ENCODE measurements at regions not wholly inside any gene's neighbourhood (a gene's known extent, or its start where the extent isn't known, plus 50 kb on each side); places are given as distances from the start of the nearest gene placed in this dataset.

DNA sequence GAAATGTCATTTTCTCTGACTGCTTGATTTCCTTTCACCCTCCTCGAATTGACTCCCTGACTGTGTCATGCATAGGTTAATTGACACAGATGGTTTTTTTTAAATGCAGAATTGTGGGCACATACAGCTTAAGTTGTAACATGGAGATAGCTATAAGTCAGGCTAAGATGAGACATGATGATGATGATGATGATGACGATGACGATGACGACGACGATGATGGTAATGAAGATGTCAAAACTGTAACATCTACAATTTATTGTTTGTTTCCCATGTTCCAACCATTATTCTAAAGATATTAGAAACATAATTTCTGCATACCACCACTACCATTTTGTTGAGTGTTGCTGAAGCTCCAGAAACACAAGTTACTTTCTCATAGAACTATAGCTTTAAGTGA, 1232.8 kb downstream of the XPNPEP1 start (continued):
- TF ChIP-seq SP1 (IDR thresholded peaks at IDR 0.05; ENCODE audit: low read depth), result no peak
- TF ChIP-seq EZH2phosphoT487 (IDR thresholded peaks at IDR 0.05; ENCODE audit: borderline replicate concordance), result no peak
- TF ChIP-seq CEBPB (IDR thresholded peaks at IDR 0.05; ENCODE audit: low read depth), result no peak
- TF ChIP-seq, protein P1, sequence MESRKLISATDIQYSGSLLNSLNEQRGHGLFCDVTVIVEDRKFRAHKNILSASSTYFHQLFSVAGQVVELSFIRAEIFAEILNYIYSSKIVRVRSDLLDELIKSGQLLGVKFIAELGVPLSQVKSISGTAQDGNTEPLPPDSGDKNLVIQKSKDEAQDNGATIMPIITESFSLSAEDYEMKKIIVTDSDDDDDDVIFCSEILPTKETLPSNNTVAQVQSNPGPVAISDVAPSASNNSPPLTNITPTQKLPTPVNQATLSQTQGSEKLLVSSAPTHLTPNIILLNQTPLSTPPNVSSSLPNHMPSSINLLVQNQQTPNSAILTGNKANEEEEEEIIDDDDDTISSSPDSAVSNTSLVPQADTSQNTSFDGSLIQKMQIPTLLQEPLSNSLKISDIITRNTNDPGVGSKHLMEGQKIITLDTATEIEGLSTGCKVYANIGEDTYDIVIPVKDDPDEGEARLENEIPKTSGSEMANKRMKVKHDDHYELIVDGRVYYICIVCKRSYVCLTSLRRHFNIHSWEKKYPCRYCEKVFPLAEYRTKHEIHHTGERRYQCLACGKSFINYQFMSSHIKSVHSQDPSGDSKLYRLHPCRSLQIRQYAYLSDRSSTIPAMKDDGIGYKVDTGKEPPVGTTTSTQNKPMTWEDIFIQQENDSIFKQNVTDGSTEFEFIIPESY (IDR thresholded peaks at IDR 0.05; ENCODE audit: extremely low read depth, insufficient replicate concordance, low read length), result no peak

DNA sequence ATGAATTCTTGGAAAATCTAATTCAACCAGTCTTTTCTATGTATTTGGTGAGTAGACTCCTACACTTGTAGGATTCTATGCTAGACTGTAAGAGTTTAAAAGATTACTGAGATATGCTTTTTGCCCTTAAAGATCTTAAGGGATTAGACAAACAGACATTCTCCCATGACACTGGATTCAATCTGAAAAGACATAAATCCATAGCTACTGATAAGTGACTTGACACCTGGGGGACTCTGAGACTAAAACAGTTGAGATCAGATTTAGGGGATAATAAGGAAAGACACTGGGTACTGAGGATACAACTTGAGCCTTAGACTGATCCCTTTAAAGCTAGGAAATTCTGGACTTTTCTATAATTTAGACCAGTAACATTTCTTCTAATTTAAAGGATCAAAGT, 1233.4 kb downstream of the XPNPEP1 start:
- no peaks in the 10 kb centered on the region for H3K9me2 ChIP-seq (ENCODE audit: insufficient read depth)
- no peaks in the 10 kb centered on the region for H3K4me1 ChIP-seq (ENCODE audit: control insufficient read depth in 1 of 2, insufficient read depth in 2 of 2, low read length in 2 of 2)
- no peak overlapping the region for H3K9ac ChIP-seq (ENCODE audit: low read length)
- ChIA-PET RAD21 (ENCODE audit: low non-redundant PET in 1 of 2, low total read pairs in 2 of 2, uncharacterized antibody in 2 of 2, unreplicated experiment in 2 of 2) (no interaction called here), CTCF (no interaction called here), POLR2A (no interaction called here)
- no peak for TF ChIP-seq ZFX (IDR thresholded peaks at IDR 0.05)
- TF ChIP-seq CBX3 (IDR thresholded peaks at IDR 0.05; ENCODE audit: low read depth), result no peak
- TF ChIP-seq, protein P2, sequence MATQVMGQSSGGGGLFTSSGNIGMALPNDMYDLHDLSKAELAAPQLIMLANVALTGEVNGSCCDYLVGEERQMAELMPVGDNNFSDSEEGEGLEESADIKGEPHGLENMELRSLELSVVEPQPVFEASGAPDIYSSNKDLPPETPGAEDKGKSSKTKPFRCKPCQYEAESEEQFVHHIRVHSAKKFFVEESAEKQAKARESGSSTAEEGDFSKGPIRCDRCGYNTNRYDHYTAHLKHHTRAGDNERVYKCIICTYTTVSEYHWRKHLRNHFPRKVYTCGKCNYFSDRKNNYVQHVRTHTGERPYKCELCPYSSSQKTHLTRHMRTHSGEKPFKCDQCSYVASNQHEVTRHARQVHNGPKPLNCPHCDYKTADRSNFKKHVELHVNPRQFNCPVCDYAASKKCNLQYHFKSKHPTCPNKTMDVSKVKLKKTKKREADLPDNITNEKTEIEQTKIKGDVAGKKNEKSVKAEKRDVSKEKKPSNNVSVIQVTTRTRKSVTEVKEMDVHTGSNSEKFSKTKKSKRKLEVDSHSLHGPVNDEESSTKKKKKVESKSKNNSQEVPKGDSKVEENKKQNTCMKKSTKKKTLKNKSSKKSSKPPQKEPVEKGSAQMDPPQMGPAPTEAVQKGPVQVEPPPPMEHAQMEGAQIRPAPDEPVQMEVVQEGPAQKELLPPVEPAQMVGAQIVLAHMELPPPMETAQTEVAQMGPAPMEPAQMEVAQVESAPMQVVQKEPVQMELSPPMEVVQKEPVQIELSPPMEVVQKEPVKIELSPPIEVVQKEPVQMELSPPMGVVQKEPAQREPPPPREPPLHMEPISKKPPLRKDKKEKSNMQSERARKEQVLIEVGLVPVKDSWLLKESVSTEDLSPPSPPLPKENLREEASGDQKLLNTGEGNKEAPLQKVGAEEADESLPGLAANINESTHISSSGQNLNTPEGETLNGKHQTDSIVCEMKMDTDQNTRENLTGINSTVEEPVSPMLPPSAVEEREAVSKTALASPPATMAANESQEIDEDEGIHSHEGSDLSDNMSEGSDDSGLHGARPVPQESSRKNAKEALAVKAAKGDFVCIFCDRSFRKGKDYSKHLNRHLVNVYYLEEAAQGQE (IDR thresholded peaks at IDR 0.05; ENCODE audit: low read depth), result no peak
- no peak for TF ChIP-seq POLR2A (IDR thresholded peaks at IDR 0.05; ENCODE audit: borderline replicate concordance, extremely low read depth, insufficient read depth, insufficient read length)
- TF ChIP-seq SRF (IDR thresholded peaks at IDR 0.05; ENCODE audit: low read depth), result no peak
- TF ChIP-seq, protein P1 (IDR thresholded peaks at IDR 0.05; ENCODE audit: extremely low read depth, insufficient replicate concordance, low read length), result no peak
- TF ChIP-seq, protein P3, sequence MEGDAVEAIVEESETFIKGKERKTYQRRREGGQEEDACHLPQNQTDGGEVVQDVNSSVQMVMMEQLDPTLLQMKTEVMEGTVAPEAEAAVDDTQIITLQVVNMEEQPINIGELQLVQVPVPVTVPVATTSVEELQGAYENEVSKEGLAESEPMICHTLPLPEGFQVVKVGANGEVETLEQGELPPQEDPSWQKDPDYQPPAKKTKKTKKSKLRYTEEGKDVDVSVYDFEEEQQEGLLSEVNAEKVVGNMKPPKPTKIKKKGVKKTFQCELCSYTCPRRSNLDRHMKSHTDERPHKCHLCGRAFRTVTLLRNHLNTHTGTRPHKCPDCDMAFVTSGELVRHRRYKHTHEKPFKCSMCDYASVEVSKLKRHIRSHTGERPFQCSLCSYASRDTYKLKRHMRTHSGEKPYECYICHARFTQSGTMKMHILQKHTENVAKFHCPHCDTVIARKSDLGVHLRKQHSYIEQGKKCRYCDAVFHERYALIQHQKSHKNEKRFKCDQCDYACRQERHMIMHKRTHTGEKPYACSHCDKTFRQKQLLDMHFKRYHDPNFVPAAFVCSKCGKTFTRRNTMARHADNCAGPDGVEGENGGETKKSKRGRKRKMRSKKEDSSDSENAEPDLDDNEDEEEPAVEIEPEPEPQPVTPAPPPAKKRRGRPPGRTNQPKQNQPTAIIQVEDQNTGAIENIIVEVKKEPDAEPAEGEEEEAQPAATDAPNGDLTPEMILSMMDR (IDR thresholded peaks at IDR 0.05 in 2 of 3, conservative IDR thresholded peaks at IDR 0.05 in 1 of 3; ENCODE audit: borderline replicate concordance in 1 of 3, insufficient read depth in 1 of 3, low read depth in 2 of 3, low read length in 2 of 3), result no peak
- peaks cover 39 to 44% of the 10 kb centered on the region in 2 experiments; a peak in 3 of 4 replicates for H3K9me3 ChIP-seq (ENCODE audit: control insufficient read depth in 1 of 2, insufficient read depth in 1 of 2, low read depth in 1 of 2, low read length in 2 of 2)
- no peak overlapping the region for H3K27ac ChIP-seq (ENCODE audit: low read depth, low read length)
- H3K79me2 ChIP-seq (ENCODE audit: insufficient read depth, low read length), result no peaks in the 10 kb centered on the region
- no peaks in the 10 kb centered on the region for H4K20me1 ChIP-seq (ENCODE audit: insufficient read depth)
- ATAC-seq, result no peak
- intact Hi-C loops (cut with micrococcal nuclease), result no loop called here
- H3K4me3 ChIP-seq (replicated peaks in 1 of 2; ENCODE audit: low read depth in 1 of 2, low read length in 2 of 2), result no peak overlapping the region
- no peak for DNase-seq (ENCODE audit: low read depth, low spot score)
- H2AFZ ChIP-seq (ENCODE audit: low read depth, low read length, poor library complexity, severe bottlenecking), result no peak overlapping the region
- no TSS peak for BruUV-seq (replicated peaks)
- H3K4me2 ChIP-seq (ENCODE audit: low read length), result no peak overlapping the region
- H3K36me3 ChIP-seq (ENCODE audit: control insufficient read depth in 1 of 2, insufficient read depth in 2 of 2, low read length in 2 of 2), result no peaks in the 10 kb centered on the region
- no peaks in the 10 kb centered on the region for H3K27me3 ChIP-seq (ENCODE audit: insufficient read depth, low read length)

Data from HCT116 (cell line).